ENCODE measurements at regions not wholly inside any gene's neighbourhood (a gene's known extent, or its start where the extent isn't known, plus 50 kb on each side); places are given as distances from the start of the nearest gene placed in this dataset.

- Histone ChIP-seq H3K4me3 (ENCODE audit: insufficient read depth, low read depth, low read length) (no peak overlapping the region), H3K23ac (ENCODE audit: low read depth, low read length) (no peak overlapping the region), H3K9me3 (ENCODE audit: control insufficient read depth, insufficient read depth, low read length) (no peaks in the 10 kb centered on the region), H3K4me2 (ENCODE audit: low read depth, low read length) (no peak overlapping the region), H2BK120ac (ENCODE audit: low read depth, low read length) (no peak overlapping the region), H2AK9ac (replicated peaks; ENCODE audit: low read depth, low read length, poor library complexity) (no peak overlapping the region), H3K9ac (ENCODE audit: low read depth, low read length) (no peak overlapping the region), H4K8ac (ENCODE audit: low read depth in 2 of 2, low read length in 2 of 2) (no peak overlapping the region), H3K4me1 (ENCODE audit: control insufficient read depth, insufficient read depth, low read length) (no peaks in the 10 kb centered on the region), H3K9me1 (ENCODE audit: insufficient read depth, low read length) (no peaks in the 10 kb centered on the region), H4K5ac (ENCODE audit: low read depth, low read length) (no peak overlapping the region), H3K27me3 (ENCODE audit: control insufficient read depth, insufficient read depth, low read length) (no peaks in the 10 kb centered on the region), H3K18ac (ENCODE audit: low read depth, low read length) (no peak overlapping the region), H3K56ac (ENCODE audit: extremely low read depth, insufficient read depth, low read length) (no peak overlapping the region), H2AK5ac (ENCODE audit: low read depth, low read length) (no peak overlapping the region), H3K4ac (ENCODE audit: low read depth, low read length) (no peak overlapping the region), H3K27ac (ENCODE audit: insufficient read depth, low read length) (no peak overlapping the region), H3K14ac (replicated peaks; ENCODE audit: low read depth, low read length) (no peak overlapping the region), H2BK20ac (ENCODE audit: low read depth, low read length) (no peak overlapping the region), H3K36me3 (ENCODE audit: control insufficient read depth, insufficient read depth, low read length) (no peaks in the 10 kb centered on the region), H4K20me1 (ENCODE audit: insufficient read depth, low read length) (no peaks in the 10 kb centered on the region), H4K91ac (ENCODE audit: insufficient read depth, low read depth, low read length) (no peak overlapping the region), H2BK5ac (ENCODE audit: low read depth, low read length, poor library complexity, severe bottlenecking) (no peak overlapping the region), H2AFZ (replicated peaks; ENCODE audit: low read length, poor library complexity) (no peak overlapping the region), H3K79me1 (ENCODE audit: low read depth in 1 of 2, low read length in 2 of 2) (no peaks in the 10 kb centered on the region), H2BK15ac (ENCODE audit: low read depth, low read length) (no peak overlapping the region)
- WGBS, 2 experiments (ENCODE audit: extremely low coverage in 2 of 2, insufficient read length in 1 of 2): no CpG with 5 or more reads among the region's 4 CpGs
- ChIA-PET POLR2A (ENCODE audit: unreplicated experiment) (no interaction called here), CTCF (no interaction called here)
- ATAC-seq (ENCODE audit: low read depth) (no peak), DNase-seq (no peak)
- no TSS peak for BruUV-seq (replicated peaks)
- intact Hi-C loops (cut with micrococcal nuclease) (no loop called here), dilution Hi-C loops (cut with HindIII; ENCODE audit: low sequenced_read_pairs, unreplicated experiment) (no loop called here), in situ Hi-C loops (cut with MboI; ENCODE audit: low sequenced_read_pairs) (no loop called here)
- no peak for TF ChIP-seq RFX5 (IDR thresholded peaks at IDR 0.05; ENCODE audit: low read depth, low read length)
- TF ChIP-seq SMC3 (IDR thresholded peaks at IDR 0.05; ENCODE audit: low read depth, low read length): no peak
- no peak for TF ChIP-seq MXI1 (IDR thresholded peaks at IDR 0.05; ENCODE audit: borderline replicate concordance, low read depth, low read length)
- TF ChIP-seq RAD21 (IDR thresholded peaks at IDR 0.05; ENCODE audit: low read length): no peak
- no peak for TF ChIP-seq POLR2A (IDR thresholded peaks at IDR 0.05; ENCODE audit: low read depth, low read length)
- no peak for TF ChIP-seq FOS (IDR thresholded peaks at IDR 0.05; ENCODE audit: low read depth, low read length)
- TF ChIP-seq USF2 (IDR thresholded peaks at IDR 0.05; ENCODE audit: low read depth, low read length): no peak
- no peak for TF ChIP-seq CEBPB (IDR thresholded peaks at IDR 0.05; ENCODE audit: low read depth, low read length)
- no peak for TF ChIP-seq RCOR1 (IDR thresholded peaks at IDR 0.05; ENCODE audit: insufficient replicate concordance, low read length)
- TF ChIP-seq MAFK (IDR thresholded peaks at IDR 0.05; ENCODE audit: low read depth, low read length): no peak
- no peak for TF ChIP-seq MAZ (IDR thresholded peaks at IDR 0.05; ENCODE audit: borderline replicate concordance, low read depth, low read length)
- TF ChIP-seq ELK1 (IDR thresholded peaks at IDR 0.05; ENCODE audit: borderline replicate concordance, low read depth, low read length): no peak
- TF ChIP-seq CHD1 (IDR thresholded peaks at IDR 0.05; ENCODE audit: low read depth, low read length): no peak
- no peak for TF ChIP-seq NFE2L2 (IDR thresholded peaks at IDR 0.05; ENCODE audit: low read depth, low read length)
- no peak for TF ChIP-seq BHLHE40 (IDR thresholded peaks at IDR 0.05; ENCODE audit: low read depth, low read length)
- no peak for TF ChIP-seq CTCF (conservative IDR thresholded peaks at IDR 0.05; ENCODE audit: low read depth, low read length)
Observed at GRCh38 chr13:87827479-87827878, 156.3 kb downstream of the SLITRK5 start.

Data from IMR-90 (cell line).